ENCODE measurements at regions not wholly inside any gene's neighbourhood (a gene's known extent, or its start where the extent isn't known, plus 50 kb on each side); places are given as distances from the start of the nearest gene placed in this dataset.

DNA sequence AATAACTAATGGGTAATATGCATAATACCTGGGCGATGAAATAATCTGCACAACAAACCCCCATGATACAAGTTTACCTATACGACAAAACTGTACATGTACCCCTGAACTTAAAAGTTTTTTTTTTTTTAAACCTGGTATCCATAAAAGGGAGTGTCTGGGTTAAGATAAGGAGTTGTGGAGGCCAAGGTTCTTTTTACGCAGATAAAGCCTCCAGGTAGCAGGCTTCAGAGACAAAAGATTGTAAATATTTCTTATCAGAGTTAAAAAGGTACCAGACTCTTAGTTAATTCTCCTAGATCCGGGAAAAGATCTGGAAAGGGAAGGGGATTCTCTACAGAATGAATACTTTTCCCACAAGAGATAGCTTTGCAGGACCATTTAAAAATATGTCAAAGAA is 259.4 kb upstream of the SSTR1 start:
- no peak overlapping the region for H3K9ac ChIP-seq (ENCODE audit: insufficient read depth, low read length, poor library complexity, severe bottlenecking)
- H3K9me3 ChIP-seq (replicated peaks in 1 of 2; ENCODE audit: control insufficient read depth in 1 of 2, insufficient read depth in 1 of 2, low read length in 2 of 2), result peaks cover 15 to 23% of the 10 kb centered on the region in 2 donors

DNA sequence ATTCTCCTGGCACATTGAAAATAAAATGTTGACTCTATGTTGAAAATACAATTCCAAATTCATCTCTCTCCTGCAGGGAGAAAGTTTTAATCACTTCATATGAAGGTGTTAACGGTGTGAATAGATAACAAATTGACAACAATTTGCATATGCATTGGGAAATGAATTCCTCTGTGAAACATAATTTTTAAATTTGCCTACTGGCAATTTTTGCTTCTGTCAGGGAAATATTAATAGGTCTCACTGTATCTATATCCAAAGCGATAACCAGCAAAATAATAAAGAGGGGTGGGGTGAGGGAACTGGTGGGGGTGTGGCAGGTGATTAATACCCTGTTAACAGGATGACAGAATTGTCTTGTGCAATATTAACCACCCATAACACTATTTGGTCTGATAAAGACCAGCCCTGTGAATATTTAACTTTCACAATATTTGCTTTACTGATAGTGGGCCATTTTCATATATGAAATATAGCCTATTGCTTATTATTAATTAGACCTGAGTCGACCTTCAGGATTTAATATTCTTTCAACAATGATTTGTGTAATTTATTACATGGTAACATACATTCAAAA is 239.0 kb upstream of the SSTR1 start:
- no peaks in the 10 kb centered on the region for H3K4me1 Mint-ChIP-seq
- Histone ChIP-seq H3K4me3 (replicated peaks in 1 of 3; ENCODE audit: low read depth in 2 of 3, low read length in 3 of 3) (no peak overlapping the region), H2AFZ (ENCODE audit: insufficient read depth, low read depth, low read length, poor library complexity, severe bottlenecking) (no peak overlapping the region), H3K4me2 (replicated peaks; ENCODE audit: extremely low read depth, low read length, poor library complexity, severe bottlenecking) (no peak overlapping the region), H3K4me1 (ENCODE audit: control insufficient read depth in 1 of 2, insufficient read depth in 2 of 2, low read length in 2 of 2) (no peaks in the 10 kb centered on the region), H3K9me3 (replicated peaks in 1 of 2; ENCODE audit: control insufficient read depth in 1 of 2, insufficient read depth in 1 of 2, low read length in 2 of 2) (no peaks in the 10 kb centered on the region), H3K27me3 (ENCODE audit: control insufficient read depth in 2 of 2, insufficient read depth in 2 of 2, low read length in 2 of 2) (no peaks in the 10 kb centered on the region), H4K20me1 (ENCODE audit: insufficient read depth, low read length) (no peaks in the 10 kb centered on the region), H3K9ac (ENCODE audit: insufficient read depth, low read length, poor library complexity, severe bottlenecking) (no peak overlapping the region), H3K79me2 (ENCODE audit: insufficient read depth, low read length) (no peaks in the 10 kb centered on the region), H3K27ac (ENCODE audit: low read depth in 1 of 2, low read length in 2 of 2) (no peak overlapping the region), H3K36me3 (replicated peaks in 1 of 2; ENCODE audit: control insufficient read depth in 1 of 2, insufficient read depth in 2 of 2, low read length in 2 of 2) (no peaks in the 10 kb centered on the region)
- intact Hi-C loops (cut with micrococcal nuclease), result no loop called here
- TF ChIP-seq, protein P1, sequence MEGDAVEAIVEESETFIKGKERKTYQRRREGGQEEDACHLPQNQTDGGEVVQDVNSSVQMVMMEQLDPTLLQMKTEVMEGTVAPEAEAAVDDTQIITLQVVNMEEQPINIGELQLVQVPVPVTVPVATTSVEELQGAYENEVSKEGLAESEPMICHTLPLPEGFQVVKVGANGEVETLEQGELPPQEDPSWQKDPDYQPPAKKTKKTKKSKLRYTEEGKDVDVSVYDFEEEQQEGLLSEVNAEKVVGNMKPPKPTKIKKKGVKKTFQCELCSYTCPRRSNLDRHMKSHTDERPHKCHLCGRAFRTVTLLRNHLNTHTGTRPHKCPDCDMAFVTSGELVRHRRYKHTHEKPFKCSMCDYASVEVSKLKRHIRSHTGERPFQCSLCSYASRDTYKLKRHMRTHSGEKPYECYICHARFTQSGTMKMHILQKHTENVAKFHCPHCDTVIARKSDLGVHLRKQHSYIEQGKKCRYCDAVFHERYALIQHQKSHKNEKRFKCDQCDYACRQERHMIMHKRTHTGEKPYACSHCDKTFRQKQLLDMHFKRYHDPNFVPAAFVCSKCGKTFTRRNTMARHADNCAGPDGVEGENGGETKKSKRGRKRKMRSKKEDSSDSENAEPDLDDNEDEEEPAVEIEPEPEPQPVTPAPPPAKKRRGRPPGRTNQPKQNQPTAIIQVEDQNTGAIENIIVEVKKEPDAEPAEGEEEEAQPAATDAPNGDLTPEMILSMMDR (IDR thresholded peaks at IDR 0.05), result no peak
- H3K27ac Mint-ChIP-seq, result no peak overlapping the region
- DNase-seq, result no peak
- no CpG with 5 or more reads among the region's 3 CpGs for WGBS (ENCODE audit: insufficient coverage)
- no peaks in the 10 kb centered on the region for H3K27me3 Mint-ChIP-seq (ENCODE audit: low read depth in 3 of 3)
- no peak overlapping the region for H3K4me3 Mint-ChIP-seq
- peaks cover 0 to 5% (median 3%) of the 10 kb centered on the region in 7 donors for H3K9me3 Mint-ChIP-seq
- no peaks in the 10 kb centered on the region for H3K36me3 Mint-ChIP-seq

More for the DNA sequence above, 259.4 kb upstream of the SSTR1 start:
- Histone ChIP-seq H3K36me3 (replicated peaks in 1 of 2; ENCODE audit: control insufficient read depth in 1 of 2, insufficient read depth in 2 of 2, low read length in 2 of 2) (no peaks in the 10 kb centered on the region), H2AFZ (ENCODE audit: insufficient read depth, low read depth, low read length, poor library complexity, severe bottlenecking) (no peak overlapping the region), H3K27me3 (ENCODE audit: control insufficient read depth in 2 of 2, insufficient read depth in 2 of 2, low read length in 2 of 2) (no peaks in the 10 kb centered on the region), H3K79me2 (ENCODE audit: insufficient read depth, low read length) (no peaks in the 10 kb centered on the region), H3K27ac (ENCODE audit: low read depth in 1 of 2, low read length in 2 of 2) (no peak overlapping the region), H3K4me1 (ENCODE audit: control insufficient read depth in 1 of 2, insufficient read depth in 2 of 2, low read length in 2 of 2) (no peaks in the 10 kb centered on the region), H3K4me3 (replicated peaks in 1 of 3; ENCODE audit: low read depth in 2 of 3, low read length in 3 of 3) (no peak overlapping the region), H4K20me1 (ENCODE audit: insufficient read depth, low read length) (no peaks in the 10 kb centered on the region), H3K4me2 (replicated peaks; ENCODE audit: extremely low read depth, low read length, poor library complexity, severe bottlenecking) (no peak overlapping the region)
- Mint-ChIP-seq H3K27me3 (ENCODE audit: low read depth in 3 of 3) (no peaks in the 10 kb centered on the region), H3K36me3 (no peaks in the 10 kb centered on the region), H3K9me3 (peaks cover 17 to 29% (median 21%) of the 10 kb centered on the region in 7 donors), H3K27ac (no peak overlapping the region), H3K4me3 (no peak overlapping the region), H3K4me1 (no peaks in the 10 kb centered on the region)
- no CpG with 5 or more reads among the region's 4 CpGs for WGBS (ENCODE audit: insufficient coverage)
- no peak for DNase-seq
- intact Hi-C loops (cut with micrococcal nuclease), result no loop called here
- TF ChIP-seq, protein P1 (IDR thresholded peaks at IDR 0.05), result no peak

Data from CD14-positive monocyte (primary cell).